ENCODE measurements at regions not wholly inside any gene's neighbourhood (a gene's known extent, or its start where the extent isn't known, plus 50 kb on each side); places are given as distances from the start of the nearest gene placed in this dataset.

DNA sequence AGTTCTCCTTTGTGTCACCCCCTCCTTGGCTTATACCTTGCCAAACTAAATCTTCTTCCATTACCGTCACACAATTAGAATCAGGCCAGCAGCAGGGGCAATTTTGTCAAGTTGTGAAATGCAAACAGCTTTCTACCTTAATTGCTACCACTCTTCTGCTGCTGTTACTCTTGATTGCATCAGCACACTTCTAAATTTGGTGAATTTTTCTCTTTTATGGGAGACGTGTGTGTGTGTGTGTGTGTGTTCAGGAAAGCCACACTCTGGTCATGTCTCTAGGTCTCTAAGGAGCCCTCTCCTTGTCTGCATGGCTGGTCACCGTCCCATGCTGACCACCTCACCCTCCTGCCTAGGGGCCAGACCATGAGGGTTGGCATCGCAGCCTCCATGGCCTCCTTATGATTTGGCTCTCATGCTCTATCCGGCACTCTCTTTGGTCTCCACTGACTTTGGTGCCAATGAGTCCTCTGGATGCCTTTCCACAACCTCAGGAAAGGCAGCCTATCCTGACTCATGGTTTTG, 87.7 kb downstream of the GATA6 start:
- no peak for DNase-seq

DNA sequence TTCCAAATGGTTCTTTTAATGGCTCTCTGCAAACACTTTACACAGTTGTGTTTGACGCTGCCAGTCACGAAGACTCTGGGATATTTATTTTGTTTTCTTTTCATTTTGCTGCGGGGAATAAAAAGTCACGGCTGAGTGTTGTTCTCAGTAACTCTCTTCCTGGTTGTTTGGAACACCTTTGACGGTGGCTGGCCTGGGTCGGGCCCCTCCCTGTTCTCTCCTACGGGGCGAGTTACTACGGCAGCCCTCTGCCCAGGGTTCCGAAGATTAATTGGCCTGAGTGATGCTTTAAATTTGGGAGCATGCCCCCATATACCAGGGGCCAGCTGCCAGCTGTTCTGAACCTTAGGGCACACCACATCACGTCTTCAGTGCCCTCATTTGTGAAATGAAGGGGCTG, 84.7 kb downstream of the GATA6 start:
- DNase-seq: no peak

DNA sequence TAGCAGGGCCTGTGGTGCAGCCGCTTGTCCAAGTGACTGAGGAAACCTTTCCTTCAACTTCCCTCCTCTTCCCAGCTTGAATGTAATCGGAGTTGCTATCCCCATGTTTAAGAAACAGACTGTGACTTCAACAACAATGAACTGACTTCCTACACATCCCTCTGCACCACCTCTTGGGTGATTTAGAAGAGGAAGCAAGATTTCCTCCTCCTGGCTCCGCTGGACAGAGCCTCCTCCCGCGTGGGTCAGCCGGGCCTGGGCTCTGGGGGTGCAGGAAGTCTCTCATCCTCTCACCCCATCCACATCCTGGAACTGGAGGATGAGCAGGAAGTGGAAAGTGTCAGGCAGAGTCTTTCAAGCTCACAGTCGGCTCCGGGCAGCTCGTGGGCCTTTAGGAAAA, 84.3 kb downstream of the GATA6 start:
- no peak for DNase-seq

DNA sequence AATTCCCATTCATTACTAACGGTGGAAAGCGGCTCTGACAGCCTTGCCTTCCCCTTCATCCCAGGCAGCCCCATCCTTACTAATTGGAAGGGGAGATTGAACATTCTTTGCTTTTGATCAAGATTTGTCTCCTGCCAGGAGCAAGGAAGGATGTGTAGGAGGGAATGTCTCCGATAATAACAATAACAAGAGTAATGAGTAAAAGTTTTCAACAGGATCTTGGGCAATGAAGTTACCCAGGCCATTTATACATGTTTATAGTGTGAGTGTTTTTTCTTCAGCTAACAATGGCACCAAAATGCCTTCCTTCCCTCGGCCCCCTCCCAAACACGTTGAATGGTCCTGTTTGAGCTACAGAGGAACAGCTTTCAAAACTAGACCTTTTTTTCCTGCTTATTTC, 83.8 kb downstream of the GATA6 start:
- DNase-seq: no peak
